Activated T-helper 1 cell treated with anti-CD3 and anti-CD28 coated beads, Interleukin-12 subunit alpha, Interleukin-12 subunit beta, Interleukin-2, Interleukin-4 antibody, amounts not matched to agents 30 ng/mL and 10 ng/mL and 1 ng/mL, durations not matched to agents 14 hours and 24 hours and 36 hours (primary cell): ENCODE measurements at regions not wholly inside any gene's neighbourhood (a gene's known extent, or its start where the extent isn't known, plus 50 kb on each side); places are given as distances from the start of the nearest gene placed in this dataset.
"Not testable (repeated sequence)": the region's sequence is repeated elsewhere in the genome, so short reads cannot be mapped to it uniquely, and the experiment has no call there.

Experiments
- DNase-seq: peaks from one replicate; pipeline ENCODE4 v3.0.0; 2021; ENCODE audit warnings: low spot score
- H3K27ac Mint-ChIP-seq: one replicate; pipeline ENCODE4 v1.8.0; 2021; ENCODE audit warnings: mild to moderate bottlenecking, mixed read lengths
- H3K27me3 Mint-ChIP-seq: one replicate; pipeline ENCODE4 v1.8.0; 2022; ENCODE audit warnings: mild to moderate bottlenecking, moderate library complexity, mixed read lengths; ENCODE audit not compliant: insufficient read depth
- H3K36me3 Mint-ChIP-seq: one replicate; pipeline ENCODE4 v1.8.0; 2021; ENCODE audit warnings: low read depth, mixed read lengths
- H3K4me1 Mint-ChIP-seq: one replicate; pipeline ENCODE4 v1.8.0; 2021; ENCODE audit warnings: low read depth, mixed read lengths
- H3K4me3 Mint-ChIP-seq: one replicate; pipeline ENCODE4 v1.8.0; 2021; ENCODE audit warnings: mild to moderate bottlenecking, moderate library complexity, mixed read lengths
- H3K9me3 Mint-ChIP-seq: one replicate; pipeline ENCODE4 v1.8.0; 2021; ENCODE audit warnings: mixed read lengths
- intact Hi-C: fragments of 100-400 bp; cut with micrococcal nuclease; formaldehyde crosslinking; loops from one replicate; pipeline ENCODE4 v1.15.1; 2024

- no peak for DNase-seq
- Mint-ChIP-seq H3K27ac (no peak overlapping the region), H3K9me3 (peaks cover 20% of the 10 kb centered on the region), H3K27me3 (no peaks in the 10 kb centered on the region), H3K4me1 (no peaks in the 10 kb centered on the region), H3K36me3 (no peaks in the 10 kb centered on the region), H3K4me3 (no peak overlapping the region)
- intact Hi-C loops: no loop called here
Measured at GRCh38 chr17:22102177-22102576, 409.9 kb downstream of the KCNJ18 start.

DNA sequence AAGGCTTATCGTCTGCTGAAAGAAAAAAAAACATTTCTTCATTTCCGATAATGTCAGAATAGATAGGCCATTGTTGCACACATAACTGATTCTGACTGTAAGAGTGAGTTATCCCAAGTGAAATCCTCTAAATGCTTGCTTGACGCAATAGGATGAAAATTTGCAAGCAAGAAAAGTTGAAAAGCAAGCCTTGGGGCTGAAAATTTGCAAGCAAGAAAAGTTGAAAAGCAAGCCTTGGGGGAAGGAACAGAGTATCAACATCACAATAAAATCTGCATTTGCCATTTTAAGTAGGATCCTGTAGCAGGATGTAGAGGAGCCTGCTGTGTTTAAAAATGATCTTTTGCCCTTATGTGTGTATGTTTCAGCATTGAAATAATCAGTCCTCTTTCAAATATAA is 424.4 kb downstream of the KCNJ18 start:
- H3K4me1 Mint-ChIP-seq, intact Hi-C loops, H3K36me3 Mint-ChIP-seq, DNase-seq, H3K27ac Mint-ChIP-seq, H3K4me3 Mint-ChIP-seq, H3K27me3 Mint-ChIP-seq: not testable (repeated sequence)
- H3K9me3 Mint-ChIP-seq: peaks cover 21% of the 10 kb centered on the region

GRCh38 chr17:22117401-22117800 is 425.1 kb downstream of the KCNJ18 start:
- H3K27me3 Mint-ChIP-seq, H3K36me3 Mint-ChIP-seq, DNase-seq, intact Hi-C loops, H3K27ac Mint-ChIP-seq, H3K4me1 Mint-ChIP-seq, H3K4me3 Mint-ChIP-seq: not testable (repeated sequence)
- H3K9me3 Mint-ChIP-seq: peaks cover 18% of the 10 kb centered on the region

GRCh38 chr17:22119016-22119415 is 426.7 kb downstream of the KCNJ18 start:
- H3K27ac Mint-ChIP-seq, H3K4me1 Mint-ChIP-seq, intact Hi-C loops, DNase-seq, H3K27me3 Mint-ChIP-seq, H3K4me3 Mint-ChIP-seq, H3K36me3 Mint-ChIP-seq: not testable (repeated sequence)
- H3K9me3 Mint-ChIP-seq: peaks cover 13% of the 10 kb centered on the region

DNA sequence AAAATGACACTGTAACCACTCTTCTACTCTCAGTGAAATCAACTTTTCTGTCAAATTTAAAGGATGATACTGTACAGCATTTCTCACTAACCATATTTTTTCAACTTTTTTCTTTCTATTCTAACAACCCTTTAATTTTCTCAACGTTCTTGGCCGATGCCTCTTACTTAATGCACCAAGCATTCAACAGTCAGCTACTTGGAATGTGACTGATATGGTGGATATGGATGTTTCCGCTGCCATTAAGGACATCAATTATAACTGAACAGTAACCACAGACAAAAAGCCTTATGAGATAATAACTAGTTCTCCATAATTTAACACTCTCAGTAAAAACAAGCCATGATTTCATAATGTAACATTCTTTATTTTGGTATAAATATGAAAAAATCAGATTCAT is 427.4 kb downstream of the KCNJ18 start:
- DNase-seq, H3K4me1 Mint-ChIP-seq, H3K27ac Mint-ChIP-seq, H3K4me3 Mint-ChIP-seq, H3K36me3 Mint-ChIP-seq, H3K27me3 Mint-ChIP-seq, intact Hi-C loops: not testable (repeated sequence)
- peaks cover 13% of the 10 kb centered on the region for H3K9me3 Mint-ChIP-seq

DNA sequence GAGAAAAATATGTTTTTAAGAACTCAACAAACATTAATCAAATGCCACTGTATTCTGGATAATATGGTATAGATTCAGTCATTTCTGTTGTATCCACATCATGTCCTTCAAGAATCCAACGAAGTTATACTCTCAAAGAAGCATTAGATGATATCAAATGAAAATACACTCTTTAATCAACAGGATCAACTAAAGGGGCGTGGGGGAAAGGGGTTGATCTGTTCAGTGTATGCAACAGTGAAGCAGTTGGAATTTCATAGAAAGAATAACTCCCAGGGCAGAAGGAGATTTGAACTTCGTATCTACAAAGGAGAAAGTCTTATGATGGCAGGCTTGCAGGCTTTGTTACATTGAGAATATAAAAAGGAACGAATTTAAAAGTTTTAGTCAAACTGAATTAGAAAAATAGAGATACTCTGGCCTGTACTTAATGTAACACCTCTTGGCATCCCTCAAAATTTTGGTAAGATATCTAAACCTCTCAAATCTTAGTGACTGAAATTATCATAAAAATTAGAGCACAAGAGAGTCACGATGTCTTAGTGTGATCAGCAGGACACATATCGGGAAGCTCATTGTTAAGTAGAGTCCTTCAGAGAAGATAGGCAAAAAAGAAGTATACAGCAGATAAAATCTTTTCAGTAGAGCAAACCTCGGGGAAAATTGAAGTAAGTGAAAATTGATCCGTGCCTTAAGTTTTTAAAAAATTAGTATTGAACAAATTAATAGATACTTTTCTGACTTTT is 431.4 kb downstream of the KCNJ18 start:
- Mint-ChIP-seq H3K9me3 (peaks cover 10% of the 10 kb centered on the region), H3K36me3 (no peaks in the 10 kb centered on the region), H3K27ac (no peak overlapping the region), H3K4me1 (no peaks in the 10 kb centered on the region), H3K27me3 (no peaks in the 10 kb centered on the region), H3K4me3 (no peak overlapping the region)
- intact Hi-C loops: no loop called here
- DNase-seq: no peak

- intact Hi-C loops: no loop called here
- Mint-ChIP-seq H3K27me3 (no peaks in the 10 kb centered on the region), H3K4me1 (no peaks in the 10 kb centered on the region), H3K9me3 (peaks cover 34% of the 10 kb centered on the region), H3K4me3 (no peak overlapping the region), H3K27ac (no peak overlapping the region), H3K36me3 (no peaks in the 10 kb centered on the region)
- DNase-seq: no peak
Measured at GRCh38 chr17:22128171-22128570, 435.8 kb downstream of the KCNJ18 start.

DNA sequence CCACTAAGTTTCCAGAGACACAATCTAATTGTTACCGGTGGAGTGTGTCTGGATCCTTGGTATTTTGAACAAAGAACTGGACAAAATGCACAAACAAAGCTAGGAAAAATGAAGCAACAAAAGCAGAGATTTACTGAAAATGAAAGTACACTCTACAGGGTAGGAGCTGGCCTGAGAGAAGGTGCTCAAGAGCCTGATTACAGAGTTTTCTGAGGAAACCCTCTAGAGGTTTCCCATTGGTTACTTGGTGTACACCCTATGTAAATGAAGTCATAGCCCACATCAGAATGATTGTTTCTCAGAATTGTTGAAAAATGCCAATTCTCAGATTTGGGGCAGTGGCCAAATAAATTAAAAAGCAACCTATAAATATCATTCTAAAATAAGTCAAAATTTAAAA is 436.4 kb downstream of the KCNJ18 start:
- intact Hi-C loops: no loop called here
- Mint-ChIP-seq H3K9me3 (peaks cover 40% of the 10 kb centered on the region), H3K27me3 (no peaks in the 10 kb centered on the region), H3K4me1 (no peaks in the 10 kb centered on the region), H3K4me3 (no peak overlapping the region), H3K27ac (no peak overlapping the region), H3K36me3 (no peaks in the 10 kb centered on the region)
- no peak for DNase-seq

GRCh38 chr17:22129920-22130319 is 437.6 kb downstream of the KCNJ18 start:
- DNase-seq, intact Hi-C loops, H3K4me3 Mint-ChIP-seq, H3K36me3 Mint-ChIP-seq, H3K27me3 Mint-ChIP-seq, H3K4me1 Mint-ChIP-seq, H3K27ac Mint-ChIP-seq: not testable (repeated sequence)
- peaks cover 46% of the 10 kb centered on the region for H3K9me3 Mint-ChIP-seq

GRCh38 chr17:22131740-22132139 is 439.4 kb downstream of the KCNJ18 start:
- no peak overlapping the region for H3K4me3 Mint-ChIP-seq
- H3K9me3 Mint-ChIP-seq: peaks cover 58% of the 10 kb centered on the region
- DNase-seq: no peak
- no peaks in the 10 kb centered on the region for H3K27me3 Mint-ChIP-seq
- H3K36me3 Mint-ChIP-seq: no peaks in the 10 kb centered on the region
- H3K27ac Mint-ChIP-seq: no peak overlapping the region
- intact Hi-C loops: no loop called here
- H3K4me1 Mint-ChIP-seq: no peaks in the 10 kb centered on the region

GRCh38 chr17:22138861-22139469 is 446.6 kb downstream of the KCNJ18 start:
- Mint-ChIP-seq H3K4me3 (no peak overlapping the region), H3K27ac (no peak overlapping the region), H3K27me3 (no peaks in the 10 kb centered on the region), H3K9me3 (peaks cover 16% of the 10 kb centered on the region), H3K4me1 (no peaks in the 10 kb centered on the region), H3K36me3 (no peaks in the 10 kb centered on the region)
- intact Hi-C loops: no loop called here
- no peak for DNase-seq

DNA sequence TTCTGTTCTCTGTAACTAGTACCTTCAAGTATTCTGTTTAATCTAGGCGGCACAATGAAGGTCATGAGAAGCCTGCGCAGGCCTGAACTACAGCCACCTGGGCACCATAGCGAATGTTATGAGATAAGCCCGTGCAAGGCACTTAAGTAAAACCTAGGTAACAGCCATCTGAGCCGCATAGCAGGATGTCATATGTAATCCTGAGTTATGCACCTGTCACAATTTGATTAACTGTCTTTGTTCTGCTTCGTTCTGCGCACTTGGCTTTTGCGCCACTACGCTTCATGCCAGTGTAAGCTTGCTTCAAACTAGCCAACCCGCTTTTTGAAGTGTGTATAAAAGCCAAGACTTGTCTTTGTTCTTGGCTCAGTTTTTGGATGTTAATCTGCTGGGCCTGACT is 449.8 kb downstream of the KCNJ18 start:
- Mint-ChIP-seq H3K4me3 (no peak overlapping the region), H3K27me3 (no peaks in the 10 kb centered on the region), H3K27ac (no peak overlapping the region), H3K9me3 (peaks cover 7% of the 10 kb centered on the region), H3K4me1 (no peaks in the 10 kb centered on the region), H3K36me3 (no peaks in the 10 kb centered on the region)
- intact Hi-C loops: no loop called here
- no peak for DNase-seq

DNA sequence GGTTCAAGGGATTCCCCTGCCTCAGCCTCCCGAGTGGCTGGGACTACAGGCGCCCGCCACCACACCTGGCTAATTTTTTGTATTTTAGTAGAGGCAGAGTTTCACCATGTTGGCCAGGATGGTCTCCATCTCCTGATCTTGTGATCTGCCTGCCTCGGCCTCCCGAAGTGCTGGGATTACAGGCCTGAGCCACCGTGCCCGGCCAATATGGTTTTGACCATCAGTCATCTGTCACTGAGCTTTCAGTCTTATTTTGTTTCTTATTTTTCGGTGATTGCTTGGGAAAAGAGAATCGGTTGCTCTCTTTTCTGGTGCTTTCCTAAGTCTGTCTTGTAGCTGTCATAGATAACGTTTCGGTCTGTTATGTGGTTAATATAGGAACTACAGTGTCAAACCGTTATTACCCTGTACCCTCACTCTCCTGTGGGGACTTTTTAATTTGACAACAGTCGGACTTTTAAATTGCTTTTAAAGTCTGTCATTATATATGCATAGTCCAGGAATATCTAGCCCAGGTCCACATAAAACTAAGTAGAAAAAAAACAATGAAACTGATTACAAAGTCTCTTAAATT is 453.4 kb downstream of the KCNJ18 start:
- Mint-ChIP-seq H3K4me1 (no peaks in the 10 kb centered on the region), H3K27ac (no peak overlapping the region), H3K9me3 (peaks cover 23% of the 10 kb centered on the region), H3K27me3 (no peaks in the 10 kb centered on the region), H3K36me3 (no peaks in the 10 kb centered on the region), H3K4me3 (no peak overlapping the region)
- DNase-seq: no peak
- intact Hi-C loops: no loop called here
